Lung (tissue), 11 donors: ENCODE measurements at regions not wholly inside any gene's neighbourhood (a gene's known extent, or its start where the extent isn't known, plus 50 kb on each side); places are given as distances from the start of the nearest gene placed in this dataset.

Experiments
- ATAC-seq: fragments of 200-7000 bp; cut with Tn5 transposase; one replicate; pipeline ENCODE4 v1.9.1; 2020; ENCODE audit warnings: moderate number of reproducible peaks; ENCODE audit not compliant: insufficient read depth, low FRiP score
- DNase-seq, 3 donors: peaks; one replicate each; pipeline ENCODE4 v3.0.0-alpha.2; 2013 to 2017
- H3K27ac ChIP-seq, 2 donors: one replicate each; pipeline ENCODE4 v1.5.1; 2013; ENCODE audit warnings: mild to moderate bottlenecking in 2 of 2, moderate library complexity in 2 of 2, control low read depth in 1 of 2, inconsistent platforms in 1 of 2, low read depth in 1 of 2, low read length in 1 of 2
- H3K27me3 ChIP-seq, 3 donors: one replicate each; pipeline ENCODE4 v1.5.1; 2013; ENCODE audit warnings: low read length in 2 of 3; ENCODE audit not compliant: control insufficient read depth in 3 of 3, insufficient read depth in 3 of 3
- H3K36me3 ChIP-seq, 4 donors: one replicate each; pipeline ENCODE4 v1.5.1; 2013; ENCODE audit warnings: low read length in 4 of 4, mild to moderate bottlenecking in 1 of 4, moderate library complexity in 1 of 4; ENCODE audit not compliant: control insufficient read depth in 4 of 4, insufficient read depth in 4 of 4
- H3K4me1 ChIP-seq, 5 donors: one replicate each; pipeline ENCODE4 v1.5.1; 2013; ENCODE audit warnings: low read length in 5 of 5, mild to moderate bottlenecking in 2 of 5, moderate library complexity in 1 of 5; ENCODE audit not compliant: control insufficient read depth in 5 of 5, insufficient read depth in 5 of 5
- H3K4me3 ChIP-seq: one replicate; pipeline ENCODE4 v1.5.1; 2013; ENCODE audit warnings: mild to moderate bottlenecking, control low read depth, moderate library complexity
- H3K9ac ChIP-seq, 2 donors: one replicate each; pipeline ENCODE4 v1.5.1; 2013; ENCODE audit warnings: low read length in 2 of 2, control low read depth in 1 of 2; ENCODE audit not compliant: insufficient read depth in 1 of 2
- H3K9me3 ChIP-seq, 4 donors: one replicate each; pipeline ENCODE4 v1.5.1; 2013; ENCODE audit warnings: low read length in 3 of 4, mild to moderate bottlenecking in 1 of 4, moderate library complexity in 1 of 4; ENCODE audit not compliant: control insufficient read depth in 4 of 4, insufficient read depth in 3 of 4
- CTCF ChIP-seq: IDR thresholded peaks from 2 replicates; pipeline ENCODE4 v1.5.1; 2012; ENCODE audit warnings: mild to moderate bottlenecking; ENCODE audit errors: control extremely low read depth, extremely low read depth
- WGBS, 2 donors: extraction: QIAGEN DNeasy Blood & Tissue Kit; methylation state at CpG; one replicate each; pipeline ENCODE4 v1.1.7; 2013; 5-methylcytosine and 5-hydroxymethylcytosine counted together
- donor health status: control.
- donor health status: control.
- donor health status: Bipolar disorder and iron deficiency.
- donor health status: healthy.
- donor health status: DM: yes; HTN: yes; CAD: no.

DNA sequence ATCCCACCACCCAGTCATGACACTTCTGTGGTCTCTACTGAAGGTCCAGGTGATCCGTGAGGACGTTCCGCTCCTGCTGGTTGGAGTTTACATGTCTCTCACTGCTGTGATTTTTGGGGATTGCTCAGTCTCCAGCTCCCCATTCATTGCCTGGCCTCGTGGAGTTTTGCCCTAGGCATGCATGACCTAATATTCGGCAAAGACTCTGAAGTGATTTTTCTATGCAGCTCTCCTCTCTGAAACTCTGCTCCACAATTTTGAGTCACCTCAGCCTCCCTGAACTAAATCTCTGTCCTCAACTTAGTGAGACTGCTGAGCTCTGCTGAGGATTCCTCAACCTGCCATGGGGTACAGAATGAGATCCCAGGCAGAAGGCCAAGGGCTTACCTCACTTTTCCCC is 174.4 kb upstream of the FGGY start:
- peaks cover 0 to 1% (median 0%) of the 10 kb centered on the region in 4 donors for H3K9me3 ChIP-seq
- ATAC-seq (no peak), DNase-seq (no peak)
- no peaks in the 10 kb centered on the region for H3K27me3 ChIP-seq
- H3K4me1 ChIP-seq = peaks cover 0 to 2% (median 0%) of the 10 kb centered on the region in 5 donors
- 75 to 76% methylated on average over 5 of the region's 5 CpGs for WGBS, 2 donors
- TF ChIP-seq CTCF = no peak
- H3K9ac ChIP-seq = no peak overlapping the region
- no peak overlapping the region for H3K4me3 ChIP-seq
- H3K27ac ChIP-seq = no peak overlapping the region
- H3K36me3 ChIP-seq = no peaks in the 10 kb centered on the region

- H3K27ac ChIP-seq = no peak overlapping the region
- TF ChIP-seq CTCF = no peak
- DNase-seq (no peak), ATAC-seq (no peak)
- peaks cover 0 to 1% (median 0%) of the 10 kb centered on the region in 4 donors for H3K9me3 ChIP-seq
- peaks cover 0 to 2% (median 0%) of the 10 kb centered on the region in 5 donors for H3K4me1 ChIP-seq
- H3K27me3 ChIP-seq = no peaks in the 10 kb centered on the region
- no peaks in the 10 kb centered on the region for H3K36me3 ChIP-seq
- no peak overlapping the region for H3K9ac ChIP-seq
- WGBS, 2 donors = 90 to 100% methylated on average over 2 of the region's 2 CpGs
- H3K4me3 ChIP-seq = no peak overlapping the region
These were observed 173.7 kb upstream of the FGGY start for GRCh38 chr1:59123081-59123681.

DNA sequence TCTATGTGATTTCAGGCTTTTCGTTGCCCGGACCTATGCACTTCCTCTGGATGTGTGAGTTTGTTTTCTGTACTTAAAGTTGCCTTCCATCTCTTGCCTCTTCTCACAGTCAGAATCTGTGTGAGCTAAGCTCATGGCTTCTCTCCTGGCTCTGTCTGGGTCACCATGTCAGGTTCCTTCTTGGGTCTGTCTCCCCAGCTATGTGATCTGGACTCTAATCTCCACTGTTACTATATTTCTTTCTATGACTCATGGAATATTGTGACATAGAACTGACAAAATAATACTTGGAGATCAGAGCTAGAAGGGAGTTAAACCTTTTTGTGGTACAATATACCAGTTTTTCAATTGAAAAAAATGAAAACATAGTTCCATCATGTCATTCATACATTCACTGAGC is 172.7 kb upstream of the FGGY start:
- H3K36me3 ChIP-seq = no peaks in the 10 kb centered on the region
- ATAC-seq = no peak
- no peak overlapping the region for H3K4me3 ChIP-seq
- no peak overlapping the region for H3K27ac ChIP-seq
- H3K4me1 ChIP-seq = peaks cover 0 to 2% (median 0%) of the 10 kb centered on the region in 5 donors
- no peak for TF ChIP-seq CTCF
- 96 to 98% methylated on average over 2 of the region's 2 CpGs for WGBS, 2 donors
- H3K27me3 ChIP-seq = no peaks in the 10 kb centered on the region
- H3K9me3 ChIP-seq = peaks cover 0 to 1% (median 0%) of the 10 kb centered on the region in 4 donors
- no peak for DNase-seq
- no peak overlapping the region for H3K9ac ChIP-seq

- H3K27me3 ChIP-seq = no peaks in the 10 kb centered on the region
- WGBS, 2 donors = 89 to 95% methylated on average over 2 of the region's 2 CpGs
- no peak for TF ChIP-seq CTCF
- no peak overlapping the region for H3K27ac ChIP-seq
- H3K36me3 ChIP-seq = no peaks in the 10 kb centered on the region
- DNase-seq = no peak
- H3K9me3 ChIP-seq = peaks cover 0 to 1% (median 0%) of the 10 kb centered on the region in 4 donors
- no peak overlapping the region for H3K9ac ChIP-seq
- no peak for ATAC-seq
- H3K4me1 ChIP-seq = peaks cover 0 to 2% (median 0%) of the 10 kb centered on the region in 5 donors
- H3K4me3 ChIP-seq = no peak overlapping the region
These were observed 171.7 kb upstream of the FGGY start for GRCh38 chr1:59125154-59125553.
